Spleen (tissue), 7 donors: ENCODE measurements at regions not wholly inside any gene's neighbourhood (a gene's known extent, or its start where the extent isn't known, plus 50 kb on each side); places are given as distances from the start of the nearest gene placed in this dataset.

Source experiments
- POLR2A ChIP-seq, 3 donors: fragments of 450-650 bp; IDR thresholded peaks; one replicate each; pipeline ENCODE4 v1.5.1; 2017; ENCODE audit warnings: antibody characterized with exemption in 3 of 3, mild to moderate bottlenecking in 1 of 3
- TF ChIP-seq, protein P1 (sequence below), 11 experiments: fragments of 200-600 bp in 7 of 11; fragments of 450-650 bp in 4 of 11; sonication (generic) in 4 of 11; IDR thresholded peaks in 8 of 11; conservative IDR thresholded peaks in 3 of 11; 1 replicate in 7 of 11; 2 replicates in 4 of 11; pipeline versions ENCODE4 v1.4.0 to v1.8.0; 2016 to 2021; ENCODE audit warnings: antibody characterized with exemption in 11 of 11, inconsistent platforms in 4 of 11, mild to moderate bottlenecking in 1 of 11
- donor health status: DM: no; HTN: no; CAD: no; lungs with moderate emphysema.
- donor health status: DM: no; HTN: no; CAD: no.
- donor health status: DM: no; HTN: no; CAD: no.

DNA sequence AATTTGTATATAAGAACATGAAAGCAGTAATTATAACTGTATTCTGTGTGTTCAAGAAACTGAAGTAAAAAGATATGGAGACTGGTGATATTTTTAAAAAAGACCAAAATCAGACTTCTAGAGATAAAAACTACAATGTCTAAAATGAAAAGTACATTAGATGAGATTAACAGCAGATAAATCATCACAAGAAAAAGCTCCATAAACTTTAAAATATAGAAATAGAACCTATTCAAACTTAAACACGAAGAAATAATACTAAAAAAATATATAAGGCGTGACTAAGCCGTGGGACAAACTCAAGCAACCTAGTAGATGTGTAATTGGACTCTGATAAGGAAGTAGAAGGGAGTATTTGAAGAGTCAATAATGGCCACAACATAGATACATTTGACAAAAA, 189.1 kb upstream of the ZMIZ1 start:
- TF ChIP-seq, protein P1, sequence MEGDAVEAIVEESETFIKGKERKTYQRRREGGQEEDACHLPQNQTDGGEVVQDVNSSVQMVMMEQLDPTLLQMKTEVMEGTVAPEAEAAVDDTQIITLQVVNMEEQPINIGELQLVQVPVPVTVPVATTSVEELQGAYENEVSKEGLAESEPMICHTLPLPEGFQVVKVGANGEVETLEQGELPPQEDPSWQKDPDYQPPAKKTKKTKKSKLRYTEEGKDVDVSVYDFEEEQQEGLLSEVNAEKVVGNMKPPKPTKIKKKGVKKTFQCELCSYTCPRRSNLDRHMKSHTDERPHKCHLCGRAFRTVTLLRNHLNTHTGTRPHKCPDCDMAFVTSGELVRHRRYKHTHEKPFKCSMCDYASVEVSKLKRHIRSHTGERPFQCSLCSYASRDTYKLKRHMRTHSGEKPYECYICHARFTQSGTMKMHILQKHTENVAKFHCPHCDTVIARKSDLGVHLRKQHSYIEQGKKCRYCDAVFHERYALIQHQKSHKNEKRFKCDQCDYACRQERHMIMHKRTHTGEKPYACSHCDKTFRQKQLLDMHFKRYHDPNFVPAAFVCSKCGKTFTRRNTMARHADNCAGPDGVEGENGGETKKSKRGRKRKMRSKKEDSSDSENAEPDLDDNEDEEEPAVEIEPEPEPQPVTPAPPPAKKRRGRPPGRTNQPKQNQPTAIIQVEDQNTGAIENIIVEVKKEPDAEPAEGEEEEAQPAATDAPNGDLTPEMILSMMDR (IDR thresholded peaks at IDR 0.05 in 8 of 11, conservative IDR thresholded peaks at IDR 0.05 in 3 of 11) = no peak
- TF ChIP-seq POLR2A (IDR thresholded peaks at IDR 0.05) = no peak
